OCI-LY1 (cell line): ENCODE measurements at regions not wholly inside any gene's neighbourhood (a gene's known extent, or its start where the extent isn't known, plus 50 kb on each side); places are given as distances from the start of the nearest gene placed in this dataset.

Source experiments
- H2AFZ ChIP-seq: fragments of 200-600 bp; sonication (generic), shearing (Covaris generic); 2 replicates; pipeline ENCODE4 v1.6.0; 2014; ENCODE audit warnings: antibody characterized with exemption, mild to moderate bottlenecking, low read length
- H3F3A ChIP-seq: fragments of 200-600 bp; sonication (generic), shearing (Covaris generic); 2 replicates; pipeline ENCODE4 v1.6.0; 2014; ENCODE audit warnings: mild to moderate bottlenecking, antibody characterized with exemption, low read length, moderate library complexity; ENCODE audit not compliant: insufficient read depth
- H3K27ac ChIP-seq: fragments of 200-600 bp; sonication (generic); 2 replicates; pipeline ENCODE4 v1.5.1; 2014; ENCODE audit warnings: low read length, mixed run types, mild to moderate bottlenecking, low read depth; ENCODE audit not compliant: poor library complexity, severe bottlenecking
- H3K27me3 ChIP-seq: fragments of 200-600 bp; sonication (generic); 2 replicates; pipeline ENCODE4 v1.6.0; 2014; ENCODE audit warnings: antibody characterized with exemption, mild to moderate bottlenecking, low read length, moderate library complexity; ENCODE audit not compliant: insufficient read depth
- H3K36me3 ChIP-seq: fragments of 200-600 bp; sonication (generic); 2 replicates; pipeline ENCODE4 v1.6.1; 2014; ENCODE audit warnings: mild to moderate bottlenecking, antibody characterized with exemption, low read length, moderate library complexity, mixed read lengths; ENCODE audit not compliant: insufficient read depth
- H3K4me1 ChIP-seq: fragments of 200-600 bp; sonication (generic); 2 replicates; pipeline ENCODE4 v1.5.1; 2014; ENCODE audit warnings: mild to moderate bottlenecking, low read length, moderate library complexity; ENCODE audit not compliant: insufficient read depth, severe bottlenecking
- H3K4me2 ChIP-seq: fragments of 200-600 bp; sonication (generic), shearing (Covaris generic); 2 replicates; pipeline ENCODE4 v1.6.1; 2014; ENCODE audit warnings: low read length
- H3K4me3 ChIP-seq: fragments of 200-600 bp; sonication (generic); 2 replicates; pipeline ENCODE4 v1.5.1; 2014; ENCODE audit warnings: low read length, low read depth, mild to moderate bottlenecking, mixed read lengths; ENCODE audit not compliant: poor library complexity, severe bottlenecking
- H3K79me2 ChIP-seq: fragments of 200-600 bp; shearing (Covaris generic); 2 replicates; pipeline ENCODE4 v1.6.1; 2016; ENCODE audit warnings: mixed run types, low read length, mixed read lengths; ENCODE audit not compliant: insufficient read depth
- H3K9ac ChIP-seq: fragments of 200-600 bp; sonication (generic), shearing (Covaris generic); 2 replicates; pipeline ENCODE4 v1.6.1; 2014; ENCODE audit warnings: mild to moderate bottlenecking, low read length, mixed read lengths
- H3K9me2 ChIP-seq: fragments of 200-600 bp; sonication (generic), shearing (Covaris generic); 2 replicates; pipeline ENCODE4 v1.6.1; 2014; ENCODE audit warnings: low read depth, mild to moderate bottlenecking, low read length, mixed read lengths
- H3K9me3 ChIP-seq: fragments of 200-600 bp; shearing (Covaris generic); 2 replicates; pipeline ENCODE4 v1.6.1; 2014; ENCODE audit warnings: low read length, mixed read lengths
- H4K20me1 ChIP-seq: fragments of 200-600 bp; sonication (generic), shearing (Covaris generic); 2 replicates; pipeline ENCODE4 v1.6.0; 2016; ENCODE audit warnings: mild to moderate bottlenecking, low read length; ENCODE audit not compliant: insufficient read depth
- EZH2 ChIP-seq: fragments of 200-600 bp; sonication (generic), shearing (Covaris generic); IDR thresholded peaks from 2 replicates; pipeline ENCODE4 v1.8.0; 2017; ENCODE audit warnings: borderline replicate concordance, mixed run types, mild to moderate bottlenecking, antibody characterized with exemption, low read length, moderate library complexity, mixed read lengths
- TF ChIP-seq, protein P1 (sequence below): fragments of 200-600 bp; sonication (generic), shearing (Covaris generic); IDR thresholded peaks from 2 replicates; pipeline ENCODE4 v1.5.1; 2017; ENCODE audit warnings: mild to moderate bottlenecking, antibody characterized with exemption, low read length, moderate library complexity, mixed read lengths

DNA sequence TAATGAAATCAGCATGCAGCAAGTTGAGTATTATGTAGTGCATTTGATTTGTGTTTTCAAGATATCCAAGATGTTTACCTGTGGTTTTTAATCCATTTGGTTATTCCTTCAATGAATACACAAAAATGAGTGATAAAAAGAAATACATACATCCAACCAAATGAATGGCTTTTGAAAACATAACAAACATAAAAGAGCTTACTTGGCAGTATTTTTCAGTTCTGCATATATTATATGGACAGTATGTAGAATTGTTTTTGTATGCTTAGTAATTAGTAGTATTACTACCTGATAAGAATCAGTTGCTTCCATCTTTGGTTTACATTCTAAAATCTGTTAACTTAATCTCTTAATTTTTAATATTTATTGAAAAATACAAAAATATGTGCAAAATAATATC, 908.9 kb upstream of the AGA start:
- Histone ChIP-seq H3K4me1 (no peaks in the 10 kb centered on the region), H4K20me1 (no peaks in the 10 kb centered on the region), H3K9ac (no peak overlapping the region), H2AFZ (no peak overlapping the region), H3F3A (no peaks in the 10 kb centered on the region), H3K36me3 (no peaks in the 10 kb centered on the region), H3K4me2 (no peak overlapping the region), H3K9me3 (no peaks in the 10 kb centered on the region), H3K9me2 (no peaks in the 10 kb centered on the region), H3K27me3 (no peaks in the 10 kb centered on the region), H3K27ac (no peak overlapping the region), H3K4me3 (no peak overlapping the region), H3K79me2 (no peaks in the 10 kb centered on the region)
- TF ChIP-seq, protein P1, sequence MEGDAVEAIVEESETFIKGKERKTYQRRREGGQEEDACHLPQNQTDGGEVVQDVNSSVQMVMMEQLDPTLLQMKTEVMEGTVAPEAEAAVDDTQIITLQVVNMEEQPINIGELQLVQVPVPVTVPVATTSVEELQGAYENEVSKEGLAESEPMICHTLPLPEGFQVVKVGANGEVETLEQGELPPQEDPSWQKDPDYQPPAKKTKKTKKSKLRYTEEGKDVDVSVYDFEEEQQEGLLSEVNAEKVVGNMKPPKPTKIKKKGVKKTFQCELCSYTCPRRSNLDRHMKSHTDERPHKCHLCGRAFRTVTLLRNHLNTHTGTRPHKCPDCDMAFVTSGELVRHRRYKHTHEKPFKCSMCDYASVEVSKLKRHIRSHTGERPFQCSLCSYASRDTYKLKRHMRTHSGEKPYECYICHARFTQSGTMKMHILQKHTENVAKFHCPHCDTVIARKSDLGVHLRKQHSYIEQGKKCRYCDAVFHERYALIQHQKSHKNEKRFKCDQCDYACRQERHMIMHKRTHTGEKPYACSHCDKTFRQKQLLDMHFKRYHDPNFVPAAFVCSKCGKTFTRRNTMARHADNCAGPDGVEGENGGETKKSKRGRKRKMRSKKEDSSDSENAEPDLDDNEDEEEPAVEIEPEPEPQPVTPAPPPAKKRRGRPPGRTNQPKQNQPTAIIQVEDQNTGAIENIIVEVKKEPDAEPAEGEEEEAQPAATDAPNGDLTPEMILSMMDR = no peak
- no peak for TF ChIP-seq EZH2

DNA sequence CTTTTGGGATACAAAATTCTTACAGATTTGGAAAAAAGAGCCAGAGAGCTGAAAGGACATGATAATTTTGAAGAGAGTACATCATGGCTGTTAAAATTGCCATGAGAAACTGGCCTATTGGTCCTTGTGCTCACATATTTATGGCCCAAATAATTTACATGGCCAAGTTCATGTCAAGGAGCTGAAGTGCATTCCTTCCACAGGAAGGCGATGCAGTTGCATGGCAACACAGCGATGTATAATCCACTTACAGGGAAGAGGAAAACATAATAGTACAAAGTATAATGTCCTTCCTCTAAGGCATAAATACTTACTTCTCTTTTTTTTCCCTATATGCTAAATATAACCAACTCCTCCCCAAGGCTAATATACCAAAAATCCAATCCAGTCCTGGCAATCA, 914.5 kb upstream of the AGA start:
- TF ChIP-seq, protein P1 = no peak
- no peak for TF ChIP-seq EZH2
- Histone ChIP-seq H3K4me2 (no peak overlapping the region), H3K9me3 (no peaks in the 10 kb centered on the region), H3K9me2 (no peaks in the 10 kb centered on the region), H3K27ac (no peak overlapping the region), H3K4me1 (no peaks in the 10 kb centered on the region), H4K20me1 (no peaks in the 10 kb centered on the region), H3K36me3 (no peaks in the 10 kb centered on the region), H3K4me3 (no peak overlapping the region), H3F3A (no peaks in the 10 kb centered on the region), H3K27me3 (no peaks in the 10 kb centered on the region), H2AFZ (no peak overlapping the region), H3K79me2 (no peaks in the 10 kb centered on the region), H3K9ac (no peak overlapping the region)

DNA sequence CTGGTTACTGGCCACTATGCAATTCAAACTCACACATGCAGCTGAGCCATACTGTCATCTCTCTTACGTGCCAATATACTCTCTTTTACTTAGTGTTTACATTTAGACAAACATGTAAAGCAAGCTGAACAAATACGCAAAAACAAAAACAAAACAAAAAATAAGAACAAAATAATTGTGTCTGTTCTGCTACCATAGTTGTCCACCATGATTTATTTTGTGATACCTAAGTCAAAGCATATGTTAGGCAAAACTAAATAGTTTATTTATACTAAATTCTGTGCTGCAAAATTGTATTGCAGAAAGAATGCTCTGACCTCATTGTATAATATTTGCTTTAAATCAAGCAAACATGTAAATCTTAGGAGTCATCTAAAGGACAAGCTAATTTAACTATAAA, 943.2 kb upstream of the AGA start:
- Histone ChIP-seq H3K4me1 (no peaks in the 10 kb centered on the region), H3K27ac (no peak overlapping the region), H3K9me3 (no peaks in the 10 kb centered on the region), H2AFZ (no peak overlapping the region), H3K9ac (no peak overlapping the region), H3K4me3 (no peak overlapping the region), H3F3A (no peaks in the 10 kb centered on the region), H3K9me2 (no peaks in the 10 kb centered on the region), H3K36me3 (no peaks in the 10 kb centered on the region), H4K20me1 (no peaks in the 10 kb centered on the region), H3K79me2 (no peaks in the 10 kb centered on the region), H3K27me3 (no peaks in the 10 kb centered on the region), H3K4me2 (no peak overlapping the region)
- TF ChIP-seq, protein P1 = no peak
- no peak for TF ChIP-seq EZH2
